ENCODE measurements at regions not wholly inside any gene's neighbourhood (a gene's known extent, or its start where the extent isn't known, plus 50 kb on each side); places are given as distances from the start of the nearest gene placed in this dataset.
"Not testable (repeated sequence)": the region's sequence is repeated elsewhere in the genome, so short reads cannot be mapped to it uniquely, and the experiment has no call there.

DNA sequence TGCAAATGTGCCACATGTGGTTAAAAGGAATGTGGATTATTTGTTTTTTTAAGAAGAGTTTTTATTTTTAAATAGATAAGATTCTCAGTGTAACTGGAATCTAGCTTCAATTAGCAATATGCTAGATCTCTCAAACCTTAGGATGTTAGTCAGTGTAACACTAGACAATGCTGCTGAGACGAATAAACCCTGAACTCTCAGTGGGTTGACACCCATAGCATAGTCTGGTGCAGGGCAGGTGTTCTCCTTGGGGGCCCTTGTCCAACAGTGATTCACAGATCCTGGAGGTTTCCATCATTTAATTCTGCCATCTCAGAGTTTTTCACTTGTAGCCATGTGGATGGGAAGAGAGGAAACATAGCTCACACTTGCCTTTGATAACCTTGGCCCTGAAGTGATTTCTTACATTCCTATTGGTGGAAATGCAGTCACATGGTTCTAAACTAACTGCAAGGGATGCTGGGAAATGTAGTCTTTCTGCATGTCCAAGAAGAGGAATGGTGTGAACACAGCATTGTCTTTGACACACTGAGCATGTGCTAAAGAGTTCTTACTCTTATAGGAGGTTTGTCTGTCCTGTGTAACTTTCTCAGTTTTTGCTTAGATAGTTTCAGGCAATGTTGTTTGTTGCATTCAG is 110.4 kb upstream of the EEF2KMT start:
- H2AFZ ChIP-seq; ATAC-seq; H3K79me2 ChIP-seq (replicated peaks; ENCODE audit: insufficient read depth); H3K9me2 ChIP-seq (ENCODE audit: insufficient read depth); H3F3A ChIP-seq (replicated peaks; ENCODE audit: low read depth); H3K27ac ChIP-seq (ENCODE audit: low read depth); H3K4me3 ChIP-seq; H3K4me3 Mint-ChIP-seq; H4K20me1 ChIP-seq (replicated peaks; ENCODE audit: insufficient read depth); H3K36me3 ChIP-seq (ENCODE audit: insufficient read depth); H3K4me2 ChIP-seq; H3K27ac Mint-ChIP-seq: not testable (repeated sequence)
- Mint-ChIP-seq H3K9me3 (peaks cover 17% of the 10 kb centered on the region), H3K36me3 (ENCODE audit: low read depth) (peaks cover 15% of the 10 kb centered on the region), H3K4me1 (peaks cover 23% of the 10 kb centered on the region), H3K27me3 (ENCODE audit: insufficient read depth, low read depth, poor library complexity) (peaks cover 18% of the 10 kb centered on the region)
- H3K4me1 ChIP-seq (ENCODE audit: insufficient read depth): peaks cover 13% of the 10 kb centered on the region
- DNase-seq (ENCODE audit: low spot score): peak; percentile 82
- TF ChIP-seq, protein P1, sequence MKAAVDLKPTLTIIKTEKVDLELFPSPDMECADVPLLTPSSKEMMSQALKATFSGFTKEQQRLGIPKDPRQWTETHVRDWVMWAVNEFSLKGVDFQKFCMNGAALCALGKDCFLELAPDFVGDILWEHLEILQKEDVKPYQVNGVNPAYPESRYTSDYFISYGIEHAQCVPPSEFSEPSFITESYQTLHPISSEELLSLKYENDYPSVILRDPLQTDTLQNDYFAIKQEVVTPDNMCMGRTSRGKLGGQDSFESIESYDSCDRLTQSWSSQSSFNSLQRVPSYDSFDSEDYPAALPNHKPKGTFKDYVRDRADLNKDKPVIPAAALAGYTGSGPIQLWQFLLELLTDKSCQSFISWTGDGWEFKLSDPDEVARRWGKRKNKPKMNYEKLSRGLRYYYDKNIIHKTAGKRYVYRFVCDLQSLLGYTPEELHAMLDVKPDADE (IDR thresholded peaks at IDR 0.05): peak; percentile 49; the same call in 1 of the 2 replicates
- H3K27me3 ChIP-seq (ENCODE audit: insufficient read depth): peaks cover 29% of the 10 kb centered on the region

DNA sequence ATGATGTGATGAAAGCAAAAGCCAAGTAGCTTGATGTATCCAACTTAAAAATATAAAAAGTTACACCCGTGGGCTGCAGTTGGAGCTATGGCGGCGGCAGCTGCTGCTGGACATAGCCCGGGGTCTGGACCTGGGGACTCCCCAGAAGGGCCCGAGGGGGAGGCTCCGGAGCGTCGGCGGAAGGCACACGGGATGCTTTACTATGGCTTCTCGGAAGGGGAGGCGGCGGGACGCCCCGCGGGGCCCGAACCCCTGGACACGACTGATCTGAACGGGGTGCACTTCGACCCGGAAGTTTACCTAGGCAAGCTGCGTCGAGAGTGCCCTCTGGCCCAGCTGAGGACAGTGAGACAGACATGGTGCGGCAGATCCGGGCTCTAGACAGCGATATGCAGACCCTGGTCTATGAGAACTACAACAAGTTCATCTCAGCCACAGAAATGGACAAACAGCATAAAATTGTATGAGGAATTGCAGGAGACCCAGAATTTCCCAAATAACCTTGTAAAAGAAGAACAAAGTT is 109.5 kb upstream of the EEF2KMT start:
- DNase-seq (ENCODE audit: low spot score) (no peak), ATAC-seq (no peak)
- Histone ChIP-seq H2AFZ (no peak overlapping the region), H3K27me3 (ENCODE audit: insufficient read depth) (peaks cover 20% of the 10 kb centered on the region), H4K20me1 (replicated peaks; ENCODE audit: insufficient read depth) (no peaks in the 10 kb centered on the region), H3K27ac (ENCODE audit: low read depth) (no peak overlapping the region), H3F3A (replicated peaks; ENCODE audit: low read depth) (no peaks in the 10 kb centered on the region), H3K36me3 (ENCODE audit: insufficient read depth) (no peaks in the 10 kb centered on the region), H3K9me2 (ENCODE audit: insufficient read depth) (no peaks in the 10 kb centered on the region), H3K4me2 (no peak overlapping the region), H3K79me2 (replicated peaks; ENCODE audit: insufficient read depth) (no peaks in the 10 kb centered on the region), H3K4me1 (ENCODE audit: insufficient read depth) (peaks cover 4% of the 10 kb centered on the region), H3K4me3 (no peak overlapping the region)
- peaks cover 16% of the 10 kb centered on the region for H3K27me3 Mint-ChIP-seq (ENCODE audit: insufficient read depth, low read depth, poor library complexity)
- peaks cover 15% of the 10 kb centered on the region for H3K36me3 Mint-ChIP-seq (ENCODE audit: low read depth)
- no peak overlapping the region for H3K27ac Mint-ChIP-seq
- no peak overlapping the region for H3K4me3 Mint-ChIP-seq
- peaks cover 14% of the 10 kb centered on the region for H3K4me1 Mint-ChIP-seq
- H3K9me3 Mint-ChIP-seq: peaks cover 17% of the 10 kb centered on the region
- TF ChIP-seq, protein P2, sequence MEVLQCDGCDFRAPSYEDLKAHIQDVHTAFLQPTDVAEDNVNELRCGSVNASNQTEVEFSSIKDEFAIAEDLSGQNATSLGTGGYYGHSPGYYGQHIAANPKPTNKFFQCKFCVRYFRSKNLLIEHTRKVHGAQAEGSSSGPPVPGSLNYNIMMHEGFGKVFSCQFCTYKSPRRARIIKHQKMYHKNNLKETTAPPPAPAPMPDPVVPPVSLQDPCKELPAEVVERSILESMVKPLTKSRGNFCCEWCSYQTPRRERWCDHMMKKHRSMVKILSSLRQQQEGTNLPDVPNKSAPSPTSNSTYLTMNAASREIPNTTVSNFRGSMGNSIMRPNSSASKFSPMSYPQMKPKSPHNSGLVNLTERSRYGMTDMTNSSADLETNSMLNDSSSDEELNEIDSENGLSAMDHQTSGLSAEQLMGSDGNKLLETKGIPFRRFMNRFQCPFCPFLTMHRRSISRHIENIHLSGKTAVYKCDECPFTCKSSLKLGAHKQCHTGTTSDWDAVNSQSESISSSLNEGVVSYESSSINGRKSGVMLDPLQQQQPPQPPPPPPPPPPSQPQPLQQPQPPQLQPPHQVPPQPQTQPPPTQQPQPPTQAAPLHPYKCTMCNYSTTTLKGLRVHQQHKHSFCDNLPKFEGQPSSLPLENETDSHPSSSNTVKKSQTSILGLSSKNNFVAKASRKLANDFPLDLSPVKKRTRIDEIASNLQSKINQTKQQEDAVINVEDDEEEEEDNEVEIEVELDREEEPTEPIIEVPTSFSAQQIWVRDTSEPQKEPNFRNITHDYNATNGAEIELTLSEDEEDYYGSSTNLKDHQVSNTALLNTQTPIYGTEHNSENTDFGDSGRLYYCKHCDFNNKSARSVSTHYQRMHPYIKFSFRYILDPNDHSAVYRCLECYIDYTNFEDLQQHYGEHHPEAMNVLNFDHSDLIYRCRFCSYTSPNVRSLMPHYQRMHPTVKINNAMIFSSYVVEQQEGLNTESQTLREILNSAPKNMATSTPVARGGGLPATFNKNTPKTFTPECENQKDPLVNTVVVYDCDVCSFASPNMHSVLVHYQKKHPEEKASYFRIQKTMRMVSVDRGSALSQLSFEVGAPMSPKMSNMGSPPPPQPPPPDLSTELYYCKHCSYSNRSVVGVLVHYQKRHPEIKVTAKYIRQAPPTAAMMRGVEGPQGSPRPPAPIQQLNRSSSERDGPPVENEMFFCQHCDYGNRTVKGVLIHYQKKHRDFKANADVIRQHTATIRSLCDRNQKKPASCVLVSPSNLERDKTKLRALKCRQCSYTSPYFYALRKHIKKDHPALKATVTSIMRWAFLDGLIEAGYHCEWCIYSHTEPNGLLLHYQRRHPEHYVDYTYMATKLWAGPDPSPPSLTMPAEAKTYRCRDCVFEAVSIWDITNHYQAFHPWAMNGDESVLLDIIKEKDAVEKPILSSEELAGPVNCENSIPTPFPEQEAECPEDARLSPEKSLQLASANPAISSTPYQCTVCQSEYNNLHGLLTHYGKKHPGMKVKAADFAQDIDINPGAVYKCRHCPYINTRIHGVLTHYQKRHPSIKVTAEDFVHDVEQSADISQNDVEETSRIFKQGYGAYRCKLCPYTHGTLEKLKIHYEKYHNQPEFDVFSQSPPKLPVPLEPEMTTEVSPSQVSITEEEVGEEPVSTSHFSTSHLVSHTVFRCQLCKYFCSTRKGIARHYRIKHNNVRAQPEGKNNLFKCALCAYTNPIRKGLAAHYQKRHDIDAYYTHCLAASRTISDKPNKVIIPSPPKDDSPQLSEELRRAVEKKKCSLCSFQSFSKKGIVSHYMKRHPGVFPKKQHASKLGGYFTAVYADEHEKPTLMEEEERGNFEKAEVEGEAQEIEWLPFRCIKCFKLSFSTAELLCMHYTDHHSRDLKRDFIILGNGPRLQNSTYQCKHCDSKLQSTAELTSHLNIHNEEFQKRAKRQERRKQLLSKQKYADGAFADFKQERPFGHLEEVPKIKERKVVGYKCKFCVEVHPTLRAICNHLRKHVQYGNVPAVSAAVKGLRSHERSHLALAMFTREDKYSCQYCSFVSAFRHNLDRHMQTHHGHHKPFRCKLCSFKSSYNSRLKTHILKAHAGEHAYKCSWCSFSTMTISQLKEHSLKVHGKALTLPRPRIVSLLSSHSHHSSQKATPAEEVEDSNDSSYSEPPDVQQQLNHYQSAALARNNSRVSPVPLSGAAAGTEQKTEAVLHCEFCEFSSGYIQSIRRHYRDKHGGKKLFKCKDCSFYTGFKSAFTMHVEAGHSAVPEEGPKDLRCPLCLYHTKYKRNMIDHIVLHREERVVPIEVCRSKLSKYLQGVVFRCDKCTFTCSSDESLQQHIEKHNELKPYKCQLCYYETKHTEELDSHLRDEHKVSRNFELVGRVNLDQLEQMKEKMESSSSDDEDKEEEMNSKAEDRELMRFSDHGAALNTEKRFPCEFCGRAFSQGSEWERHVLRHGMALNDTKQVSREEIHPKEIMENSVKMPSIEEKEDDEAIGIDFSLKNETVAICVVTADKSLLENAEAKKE (CRISPR knock-in tag; IDR thresholded peaks at IDR 0.05): no peak
- TF ChIP-seq EZH2 (IDR thresholded peaks at IDR 0.05; ENCODE audit: low read depth, unreplicated experiment): no peak
- TF ChIP-seq, protein P3, sequence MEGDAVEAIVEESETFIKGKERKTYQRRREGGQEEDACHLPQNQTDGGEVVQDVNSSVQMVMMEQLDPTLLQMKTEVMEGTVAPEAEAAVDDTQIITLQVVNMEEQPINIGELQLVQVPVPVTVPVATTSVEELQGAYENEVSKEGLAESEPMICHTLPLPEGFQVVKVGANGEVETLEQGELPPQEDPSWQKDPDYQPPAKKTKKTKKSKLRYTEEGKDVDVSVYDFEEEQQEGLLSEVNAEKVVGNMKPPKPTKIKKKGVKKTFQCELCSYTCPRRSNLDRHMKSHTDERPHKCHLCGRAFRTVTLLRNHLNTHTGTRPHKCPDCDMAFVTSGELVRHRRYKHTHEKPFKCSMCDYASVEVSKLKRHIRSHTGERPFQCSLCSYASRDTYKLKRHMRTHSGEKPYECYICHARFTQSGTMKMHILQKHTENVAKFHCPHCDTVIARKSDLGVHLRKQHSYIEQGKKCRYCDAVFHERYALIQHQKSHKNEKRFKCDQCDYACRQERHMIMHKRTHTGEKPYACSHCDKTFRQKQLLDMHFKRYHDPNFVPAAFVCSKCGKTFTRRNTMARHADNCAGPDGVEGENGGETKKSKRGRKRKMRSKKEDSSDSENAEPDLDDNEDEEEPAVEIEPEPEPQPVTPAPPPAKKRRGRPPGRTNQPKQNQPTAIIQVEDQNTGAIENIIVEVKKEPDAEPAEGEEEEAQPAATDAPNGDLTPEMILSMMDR (conservative IDR thresholded peaks at IDR 0.05; ENCODE audit: low read depth in 2 of 2): no peak
- TF ChIP-seq EZH2phosphoT487 (IDR thresholded peaks at IDR 0.05; ENCODE audit: unreplicated experiment): no peak
- TF ChIP-seq CREB1 (CRISPR knock-in tag; IDR thresholded peaks at IDR 0.05; ENCODE audit: low read depth): no peak
- TF ChIP-seq NANOG (IDR thresholded peaks at IDR 0.05; ENCODE audit: borderline replicate concordance): no peak
- TF ChIP-seq STAT1 (IDR thresholded peaks at IDR 0.05; ENCODE audit: unreplicated experiment): no peak
- TF ChIP-seq JUNB (IDR thresholded peaks at IDR 0.05; ENCODE audit: unreplicated experiment): no peak
- no peak for TF ChIP-seq ZNF114 (CRISPR knock-in tag; IDR thresholded peaks at IDR 0.05)
- no peak for TF ChIP-seq POLR2AphosphoS5 (IDR thresholded peaks at IDR 0.05; ENCODE audit: low read depth)
- TF ChIP-seq ZNF331 (CRISPR knock-in tag; IDR thresholded peaks at IDR 0.05; ENCODE audit: low read depth): no peak
- TF ChIP-seq, protein P1 (IDR thresholded peaks at IDR 0.05): no peak
